ENCODE measurements at regions not wholly inside any gene's neighbourhood (a gene's known extent, or its start where the extent isn't known, plus 50 kb on each side); places are given as distances from the start of the nearest gene placed in this dataset.

DNA sequence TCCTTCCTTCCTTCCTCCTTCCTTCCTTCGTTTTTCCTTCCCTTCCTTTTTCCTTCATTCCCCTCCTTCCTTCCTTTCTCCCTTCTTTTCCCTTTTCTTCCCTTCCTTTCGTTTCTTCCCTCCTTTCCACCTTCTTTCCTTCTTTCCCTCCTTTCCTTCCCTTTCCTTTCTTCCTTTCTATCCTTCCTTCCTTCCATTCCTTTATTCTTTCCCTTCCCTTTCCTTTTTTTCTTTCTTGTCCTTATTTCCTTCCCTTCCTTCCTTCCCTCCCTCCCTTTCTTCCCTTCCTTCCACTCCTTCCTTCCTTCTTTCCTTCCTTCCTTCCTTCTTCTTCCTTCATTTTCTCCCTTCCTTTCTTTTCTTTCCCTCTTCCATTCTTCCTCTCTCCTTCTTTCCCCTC is 394.6 kb downstream of the GABRB3 start:
- Histone ChIP-seq H3K36me3 (ENCODE audit: control insufficient read depth, insufficient read depth, low read length) (no peaks in the 10 kb centered on the region), H3K27me3 (replicated peaks; ENCODE audit: control insufficient read depth, insufficient read depth, low read length) (no peaks in the 10 kb centered on the region), H3K4me3 (replicated peaks; ENCODE audit: low read depth, low read length) (no peak overlapping the region)
- DNase-seq (ENCODE audit: extremely low read depth, insufficient read length): no peak
- TF ChIP-seq, protein P1, sequence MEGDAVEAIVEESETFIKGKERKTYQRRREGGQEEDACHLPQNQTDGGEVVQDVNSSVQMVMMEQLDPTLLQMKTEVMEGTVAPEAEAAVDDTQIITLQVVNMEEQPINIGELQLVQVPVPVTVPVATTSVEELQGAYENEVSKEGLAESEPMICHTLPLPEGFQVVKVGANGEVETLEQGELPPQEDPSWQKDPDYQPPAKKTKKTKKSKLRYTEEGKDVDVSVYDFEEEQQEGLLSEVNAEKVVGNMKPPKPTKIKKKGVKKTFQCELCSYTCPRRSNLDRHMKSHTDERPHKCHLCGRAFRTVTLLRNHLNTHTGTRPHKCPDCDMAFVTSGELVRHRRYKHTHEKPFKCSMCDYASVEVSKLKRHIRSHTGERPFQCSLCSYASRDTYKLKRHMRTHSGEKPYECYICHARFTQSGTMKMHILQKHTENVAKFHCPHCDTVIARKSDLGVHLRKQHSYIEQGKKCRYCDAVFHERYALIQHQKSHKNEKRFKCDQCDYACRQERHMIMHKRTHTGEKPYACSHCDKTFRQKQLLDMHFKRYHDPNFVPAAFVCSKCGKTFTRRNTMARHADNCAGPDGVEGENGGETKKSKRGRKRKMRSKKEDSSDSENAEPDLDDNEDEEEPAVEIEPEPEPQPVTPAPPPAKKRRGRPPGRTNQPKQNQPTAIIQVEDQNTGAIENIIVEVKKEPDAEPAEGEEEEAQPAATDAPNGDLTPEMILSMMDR (IDR thresholded peaks at IDR 0.05; ENCODE audit: insufficient read depth, low read length, poor library complexity, severe bottlenecking): no peak

DNA sequence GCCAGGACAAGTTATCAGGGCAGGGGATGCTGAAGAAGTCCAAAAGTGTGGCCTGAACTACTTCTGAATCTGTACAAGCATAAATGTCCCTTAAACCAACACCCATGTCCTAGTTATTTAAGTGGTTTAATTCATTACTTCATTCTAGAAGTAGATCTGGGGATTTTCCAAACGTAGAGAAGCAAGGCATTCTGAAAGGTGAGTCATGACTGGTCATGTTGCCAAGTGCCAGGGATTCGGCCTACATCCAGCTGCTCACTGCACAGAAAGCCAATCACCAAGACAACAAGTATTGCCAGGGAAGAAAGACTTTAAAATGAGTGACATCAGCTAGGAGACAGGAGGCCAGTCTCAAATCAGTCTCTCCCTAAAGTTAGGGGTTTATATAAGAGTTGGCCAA is 396.6 kb downstream of the GABRB3 start:
- Histone ChIP-seq H3K4me3 (replicated peaks; ENCODE audit: low read depth, low read length) (no peak overlapping the region), H3K36me3 (ENCODE audit: control insufficient read depth, insufficient read depth, low read length) (no peaks in the 10 kb centered on the region), H3K27me3 (replicated peaks; ENCODE audit: control insufficient read depth, insufficient read depth, low read length) (no peaks in the 10 kb centered on the region)
- DNase-seq (ENCODE audit: extremely low read depth, insufficient read length): no peak
- TF ChIP-seq, protein P1 (IDR thresholded peaks at IDR 0.05; ENCODE audit: insufficient read depth, low read length, poor library complexity, severe bottlenecking): no peak

- TF ChIP-seq, protein P1 (IDR thresholded peaks at IDR 0.05; ENCODE audit: insufficient read depth, low read length, poor library complexity, severe bottlenecking): no peak
- no peak for DNase-seq (ENCODE audit: extremely low read depth, insufficient read length)
Measured at GRCh38 chr15:26374806-26375205, 398.1 kb downstream of the GABRB3 start.

GRCh38 chr15:26372706-26373105 is 400.2 kb downstream of the GABRB3 start:
- TF ChIP-seq, protein P1 (IDR thresholded peaks at IDR 0.05; ENCODE audit: insufficient read depth, low read length, poor library complexity, severe bottlenecking): no peak
- no peak for DNase-seq (ENCODE audit: extremely low read depth, insufficient read length)
- H3K4me3 ChIP-seq (replicated peaks; ENCODE audit: low read depth, low read length): no peak overlapping the region
- no peaks in the 10 kb centered on the region for H3K36me3 ChIP-seq (ENCODE audit: control insufficient read depth, insufficient read depth, low read length)
- H3K27me3 ChIP-seq (replicated peaks; ENCODE audit: control insufficient read depth, insufficient read depth, low read length): no peaks in the 10 kb centered on the region

More at GRCh38 chr15:26374806-26375205, 398.1 kb downstream of the GABRB3 start:
- Histone ChIP-seq H3K36me3 (ENCODE audit: control insufficient read depth, insufficient read depth, low read length) (no peaks in the 10 kb centered on the region), H3K27me3 (replicated peaks; ENCODE audit: control insufficient read depth, insufficient read depth, low read length) (no peaks in the 10 kb centered on the region), H3K4me3 (replicated peaks; ENCODE audit: low read depth, low read length) (no peak overlapping the region)

GRCh38 chr15:26365077-26365476 is 407.8 kb downstream of the GABRB3 start:
- H3K4me3 ChIP-seq (replicated peaks; ENCODE audit: low read depth, low read length): no peak overlapping the region
- DNase-seq (ENCODE audit: extremely low read depth, insufficient read length): no peak
- TF ChIP-seq, protein P1 (IDR thresholded peaks at IDR 0.05; ENCODE audit: insufficient read depth, low read length, poor library complexity, severe bottlenecking): no peak
- H3K27me3 ChIP-seq (replicated peaks; ENCODE audit: control insufficient read depth, insufficient read depth, low read length): no peaks in the 10 kb centered on the region
- no peaks in the 10 kb centered on the region for H3K36me3 ChIP-seq (ENCODE audit: control insufficient read depth, insufficient read depth, low read length)

GRCh38 chr15:26359855-26360254 is 413.0 kb downstream of the GABRB3 start:
- Histone ChIP-seq H3K36me3 (ENCODE audit: control insufficient read depth, insufficient read depth, low read length) (no peaks in the 10 kb centered on the region), H3K27me3 (replicated peaks; ENCODE audit: control insufficient read depth, insufficient read depth, low read length) (no peaks in the 10 kb centered on the region), H3K4me3 (replicated peaks; ENCODE audit: low read depth, low read length) (no peak overlapping the region)
- no peak for DNase-seq (ENCODE audit: extremely low read depth, insufficient read length)
- TF ChIP-seq, protein P1 (IDR thresholded peaks at IDR 0.05; ENCODE audit: insufficient read depth, low read length, poor library complexity, severe bottlenecking): no peak
